Smooth muscle cell (in vitro differentiated cells): ENCODE measurements at regions not wholly inside any gene's neighbourhood (a gene's known extent, or its start where the extent isn't known, plus 50 kb on each side); places are given as distances from the start of the nearest gene placed in this dataset.

ENCODE experiments used
- DNase-seq: peaks from one replicate; lab custom pipeline; 2025; ENCODE audit not compliant: unreplicated experiment; lab: John Stamatoyannopoulos, UW
- H2AFZ ChIP-seq: fragments of 200-600 bp; sonication (generic); 2 replicates; pipeline ENCODE4 v1.6.0; 2016; ENCODE audit warnings: antibody characterized with exemption, low read depth, mild to moderate bottlenecking
- H3F3A ChIP-seq: fragments of 200-600 bp; sonication (generic); 2 replicates; pipeline ENCODE4 v1.6.0; 2017; ENCODE audit warnings: antibody characterized with exemption, low read depth
- H3K27ac ChIP-seq: fragments of 200-600 bp; sonication (generic); 2 replicates; pipeline ENCODE4 v1.5.1; 2016; ENCODE audit warnings: low read depth, mild to moderate bottlenecking
- H3K27me3 ChIP-seq: fragments of 200-600 bp; sonication (generic); 2 replicates; pipeline ENCODE4 v1.6.1; 2016; ENCODE audit warnings: low read depth, mild to moderate bottlenecking
- H3K36me3 ChIP-seq: fragments of 200-600 bp; sonication (generic); 2 replicates; pipeline ENCODE4 v1.5.1; 2016; ENCODE audit warnings: low read depth
- H3K4me1 ChIP-seq: fragments of 200-600 bp; sonication (generic); 2 replicates; pipeline ENCODE4 v1.5.1; 2016; ENCODE audit warnings: low read depth
- H3K4me2 ChIP-seq: fragments of 200-600 bp; sonication (generic); 2 replicates; pipeline ENCODE4 v1.6.0; 2016; ENCODE audit warnings: mild to moderate bottlenecking
- H3K4me3 ChIP-seq: fragments of 200-600 bp; sonication (generic); 2 replicates; pipeline ENCODE4 v1.5.1; 2016; ENCODE audit warnings: mild to moderate bottlenecking
- H3K79me2 ChIP-seq: fragments of 200-600 bp; sonication (generic); 2 replicates; pipeline ENCODE4 v1.6.0; 2016; ENCODE audit warnings: low read depth, mild to moderate bottlenecking
- H3K9ac ChIP-seq: fragments of 200-600 bp; sonication (generic); 2 replicates; pipeline ENCODE4 v1.6.0; 2016; ENCODE audit warnings: low read depth
- H3K9me3 ChIP-seq: fragments of 200-600 bp; sonication (generic); replicated peaks from 2 replicates; pipeline ENCODE4 v1.5.1; 2016; ENCODE audit warnings: low read depth
- H4K20me1 ChIP-seq: fragments of 200-600 bp; sonication (generic); 2 replicates; pipeline ENCODE4 v1.6.0; 2016; ENCODE audit warnings: low read depth
- CTCF ChIP-seq: fragments of 200-600 bp; sonication (generic); IDR thresholded peaks from 2 replicates; pipeline ENCODE4 v1.5.1; 2017; ENCODE audit warnings: borderline replicate concordance, mild to moderate bottlenecking, antibody characterized with exemption; ENCODE audit not compliant: insufficient read depth, poor library complexity, severe bottlenecking
- WGBS: methylation state at CpG from one replicate; pipeline ENCODE4 v1.1.7; 2016; ENCODE audit warnings: low lambda C conversion rate; 5-methylcytosine and 5-hydroxymethylcytosine counted together

- Histone ChIP-seq H3F3A (no peaks in the 10 kb centered on the region), H3K9me3 (no peaks in the 10 kb centered on the region), H3K27me3 (peaks cover 3% of the 10 kb centered on the region), H3K27ac (no peak overlapping the region), H3K79me2 (no peaks in the 10 kb centered on the region), H3K4me3 (no peak overlapping the region), H3K4me2 (no peak overlapping the region), H2AFZ (no peak overlapping the region), H4K20me1 (no peaks in the 10 kb centered on the region), H3K4me1 (no peaks in the 10 kb centered on the region), H3K9ac (no peak overlapping the region), H3K36me3 (no peaks in the 10 kb centered on the region)
- no peak for DNase-seq
- TF ChIP-seq CTCF: no peak
- 94% methylated on average over 2 of the region's 2 CpGs for WGBS
Measured at GRCh38 chr1:200496937-200497336, 87.1 kb upstream of the ZNF281 start.

- no peak overlapping the region for H3K27ac ChIP-seq
Measured at GRCh38 chr1:200495901-200496300, 86.1 kb upstream of the ZNF281 start.

GRCh38 chr1:200493344-200493743 lies 83.5 kb upstream of the ZNF281 start:
- H2AFZ ChIP-seq: no peak overlapping the region
- no peak overlapping the region for H3K9ac ChIP-seq
- H3K4me1 ChIP-seq: peaks cover 2% of the 10 kb centered on the region
- DNase-seq: no peak
- no peaks in the 10 kb centered on the region for H3F3A ChIP-seq
- no peak overlapping the region for H3K27ac ChIP-seq
- WGBS: 70% methylated on average over 4 of the region's 4 CpGs
- no peak overlapping the region for H3K4me3 ChIP-seq
- no peaks in the 10 kb centered on the region for H3K79me2 ChIP-seq
- H3K36me3 ChIP-seq: no peaks in the 10 kb centered on the region
- H3K9me3 ChIP-seq: no peaks in the 10 kb centered on the region
- no peak for TF ChIP-seq CTCF
- H4K20me1 ChIP-seq: no peaks in the 10 kb centered on the region
- H3K4me2 ChIP-seq: no peak overlapping the region
- H3K27me3 ChIP-seq: peaks cover 7% of the 10 kb centered on the region

More at GRCh38 chr1:200495901-200496300, 86.1 kb upstream of the ZNF281 start:
- no peaks in the 10 kb centered on the region for H3K36me3 ChIP-seq
- no peaks in the 10 kb centered on the region for H3K4me1 ChIP-seq
- no peak for TF ChIP-seq CTCF
- no peak overlapping the region for H2AFZ ChIP-seq
- 96% methylated on average over 1 of the region's 1 CpG for WGBS
- H3K79me2 ChIP-seq: no peaks in the 10 kb centered on the region
- no peaks in the 10 kb centered on the region for H3K9me3 ChIP-seq
- H3K4me2 ChIP-seq: no peak overlapping the region
- H3K9ac ChIP-seq: no peak overlapping the region
- no peaks in the 10 kb centered on the region for H3F3A ChIP-seq
- no peak for DNase-seq
- no peaks in the 10 kb centered on the region for H4K20me1 ChIP-seq
- no peak overlapping the region for H3K4me3 ChIP-seq
- H3K27me3 ChIP-seq: peaks cover 3% of the 10 kb centered on the region

- no peak overlapping the region for H3K4me3 ChIP-seq
- H2AFZ ChIP-seq: no peak overlapping the region
- WGBS: 75% methylated on average over 2 of the region's 2 CpGs
- H3K9ac ChIP-seq: no peak overlapping the region
- no peaks in the 10 kb centered on the region for H3F3A ChIP-seq
- no peaks in the 10 kb centered on the region for H4K20me1 ChIP-seq
- no peak overlapping the region for H3K27ac ChIP-seq
- no peaks in the 10 kb centered on the region for H3K9me3 ChIP-seq
- no peak overlapping the region for H3K4me2 ChIP-seq
- H3K27me3 ChIP-seq: peaks cover 7% of the 10 kb centered on the region
- H3K36me3 ChIP-seq: no peaks in the 10 kb centered on the region
- H3K4me1 ChIP-seq: peaks cover 4% of the 10 kb centered on the region
- H3K79me2 ChIP-seq: no peaks in the 10 kb centered on the region
- DNase-seq: no peak
- TF ChIP-seq CTCF: no peak
Measured at GRCh38 chr1:200491103-200491502, 81.3 kb upstream of the ZNF281 start.
